ENCODE measurements at regions not wholly inside any gene's neighbourhood (a gene's known extent, or its start where the extent isn't known, plus 50 kb on each side); places are given as distances from the start of the nearest gene placed in this dataset.

DNA sequence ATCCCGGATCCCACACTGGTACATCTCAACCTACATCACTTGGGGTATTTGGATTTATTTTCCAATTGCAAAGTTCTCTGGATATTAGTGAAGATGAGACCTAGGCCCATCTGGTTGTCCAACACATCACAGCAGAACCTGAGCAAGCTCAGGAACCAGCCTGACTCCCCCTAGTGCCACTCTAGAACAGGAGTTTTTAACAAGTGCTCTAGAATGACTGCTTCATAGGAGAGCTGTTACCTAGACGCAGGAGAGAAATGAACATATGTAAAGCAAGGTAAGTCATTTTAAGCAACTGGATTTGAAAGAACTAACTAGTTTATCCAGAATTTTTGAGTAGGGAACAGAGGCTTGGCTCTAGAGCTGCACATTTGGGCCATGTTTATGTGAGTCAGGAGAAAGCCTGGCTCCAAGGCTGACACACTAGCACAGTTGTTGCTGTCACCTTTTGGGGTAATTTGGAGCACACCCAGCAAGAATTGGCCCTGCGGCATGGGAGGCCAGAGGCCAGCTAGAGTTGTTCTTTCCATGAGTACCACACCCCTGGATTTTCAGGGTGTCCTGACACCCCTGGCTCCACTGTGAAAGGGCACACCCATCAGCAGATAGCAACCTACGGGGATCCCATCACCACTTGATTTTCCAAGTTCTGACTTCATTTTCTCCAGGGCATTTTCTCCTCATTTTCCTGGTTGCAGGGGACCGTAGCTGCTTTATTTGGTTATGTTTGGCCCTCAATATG is 110.9 kb upstream of the LPAR1 start:
- no peaks in the 10 kb centered on the region for H3K4me1 Mint-ChIP-seq
- no peak for ATAC-seq (ENCODE audit: low read depth)
- H3K4me3 Mint-ChIP-seq, result no peak overlapping the region
- DNase-seq, result no peak
- H3K9me3 Mint-ChIP-seq, result no peaks in the 10 kb centered on the region
- H3K27ac Mint-ChIP-seq, result no peak overlapping the region
- POLR2A ChIA-PET, result no interaction called here
- H3K27me3 Mint-ChIP-seq, result no peaks in the 10 kb centered on the region
- H3K36me3 Mint-ChIP-seq, result no peaks in the 10 kb centered on the region

DNA sequence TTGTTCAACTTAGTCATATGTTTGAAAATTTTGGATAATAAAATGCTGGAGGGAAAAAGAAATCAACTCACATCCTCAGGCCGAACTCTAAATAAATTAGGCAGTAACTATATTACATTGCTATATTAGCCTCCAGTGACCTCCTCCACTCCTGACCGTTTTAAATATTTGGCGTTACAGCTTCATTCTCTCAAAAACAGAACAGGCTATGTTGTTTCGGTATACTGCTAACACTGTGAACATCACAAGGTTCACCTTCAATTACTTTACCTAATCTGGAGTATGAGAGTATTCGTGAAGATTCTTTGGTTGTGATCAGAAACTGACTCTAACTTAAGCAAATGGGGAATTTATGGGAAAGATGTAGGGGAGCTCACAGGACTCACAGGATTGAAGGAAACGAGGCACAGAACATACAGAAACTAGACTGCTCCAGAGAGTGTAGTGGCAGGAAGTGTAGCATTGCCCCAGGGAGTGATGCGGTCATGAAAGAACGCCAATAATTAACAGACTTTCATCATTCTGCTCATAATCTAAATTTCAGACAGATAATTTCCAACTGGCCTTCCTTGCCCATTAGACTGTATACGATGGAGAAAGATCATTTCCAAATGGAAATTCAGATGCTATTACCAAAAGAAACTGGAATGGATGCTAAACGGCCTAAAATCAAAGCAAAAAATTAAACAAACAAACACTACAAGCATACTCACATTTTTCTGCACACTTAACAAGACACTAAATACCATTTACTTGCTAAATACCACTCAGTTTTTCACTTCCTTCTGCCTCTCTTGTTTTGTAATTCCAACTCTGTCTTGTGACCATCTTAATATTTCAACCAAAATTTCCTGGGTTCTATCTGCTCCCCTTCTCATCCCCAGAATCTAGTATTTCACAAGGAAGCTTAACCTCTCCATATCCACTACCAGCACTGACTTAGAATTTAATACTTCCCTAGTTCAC is 110.1 kb upstream of the LPAR1 start:
- Mint-ChIP-seq H3K36me3 (no peaks in the 10 kb centered on the region), H3K27ac (no peak overlapping the region), H3K4me1 (no peaks in the 10 kb centered on the region), H3K9me3 (no peaks in the 10 kb centered on the region), H3K4me3 (no peak overlapping the region), H3K27me3 (no peaks in the 10 kb centered on the region)
- POLR2A ChIA-PET, result no interaction called here
- no peak for ATAC-seq (ENCODE audit: low read depth)
- DNase-seq, result no peak

DNA sequence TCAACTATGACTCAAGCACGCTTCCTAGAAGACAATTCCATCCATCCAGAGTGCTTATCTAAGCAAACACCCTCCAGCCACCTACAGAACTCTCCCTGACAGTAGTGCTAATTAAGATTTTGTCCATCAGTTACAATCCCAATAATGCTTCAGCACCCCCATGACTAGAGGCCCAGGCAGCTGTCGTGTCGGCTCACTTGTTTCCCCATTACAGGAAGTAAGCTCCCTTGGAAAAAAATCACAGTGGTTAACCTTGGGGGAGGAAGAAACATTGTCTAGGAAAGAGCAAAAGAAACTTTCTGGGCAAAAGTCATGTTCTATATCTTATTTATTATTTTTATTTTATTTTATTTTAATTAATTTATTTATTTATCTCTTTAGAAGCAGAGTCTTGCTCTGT is 108.8 kb upstream of the LPAR1 start:
- Mint-ChIP-seq H3K27ac (no peak overlapping the region), H3K36me3 (no peaks in the 10 kb centered on the region), H3K9me3 (no peaks in the 10 kb centered on the region), H3K27me3 (no peaks in the 10 kb centered on the region), H3K4me1 (no peaks in the 10 kb centered on the region), H3K4me3 (no peak overlapping the region)
- no peak for ATAC-seq (ENCODE audit: low read depth)
- no peak for DNase-seq
- POLR2A ChIA-PET, result no interaction called here

DNA sequence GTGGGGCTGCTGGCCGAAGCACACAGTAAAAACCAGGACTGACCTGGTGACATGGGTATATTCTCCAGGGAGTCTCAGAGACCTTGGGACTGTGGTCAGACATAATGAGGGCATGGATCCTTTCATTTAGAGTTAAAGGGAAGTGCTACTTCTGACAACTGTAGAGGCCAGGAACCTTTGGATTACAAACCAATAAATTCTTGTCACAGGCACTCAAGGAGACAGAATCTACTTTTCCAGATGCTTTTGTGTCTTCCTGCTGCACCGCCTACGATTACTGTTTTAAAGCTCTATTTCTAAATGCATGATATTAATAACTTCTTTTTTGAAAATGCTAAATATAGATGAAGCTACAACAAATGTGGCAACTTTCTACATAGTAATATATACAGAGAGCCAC is 106.5 kb upstream of the LPAR1 start:
- ATAC-seq (ENCODE audit: low read depth) (no peak), DNase-seq (no peak)
- H3K27me3 Mint-ChIP-seq, result no peaks in the 10 kb centered on the region
- H3K9me3 Mint-ChIP-seq, result no peaks in the 10 kb centered on the region
- no peak overlapping the region for H3K27ac Mint-ChIP-seq
- no peaks in the 10 kb centered on the region for H3K4me1 Mint-ChIP-seq
- H3K4me3 Mint-ChIP-seq, result no peak overlapping the region
- POLR2A ChIA-PET, result no interaction called here
- no peaks in the 10 kb centered on the region for H3K36me3 Mint-ChIP-seq

DNA sequence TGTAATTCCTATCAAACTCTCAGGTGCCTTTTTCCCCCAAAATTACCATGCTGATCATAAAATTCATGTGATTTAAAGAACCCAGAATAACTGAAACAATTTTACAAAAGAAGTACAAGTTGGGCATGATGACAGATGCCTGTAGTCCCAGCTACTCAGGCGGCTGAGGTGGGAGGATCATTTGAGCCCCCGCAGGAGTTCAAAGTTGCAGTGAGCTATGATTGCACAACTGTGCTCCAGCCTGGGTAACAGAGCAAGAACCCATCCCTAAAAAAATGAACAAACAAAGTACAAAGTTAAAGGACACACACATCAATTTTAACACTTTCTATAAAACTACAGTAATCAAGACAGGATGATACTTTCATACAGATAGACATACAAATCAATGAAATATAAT is 97.9 kb upstream of the LPAR1 start:
- H3K9me3 Mint-ChIP-seq, result peaks cover 7% of the 10 kb centered on the region
- H3K4me3 Mint-ChIP-seq, result no peak overlapping the region
- no peaks in the 10 kb centered on the region for H3K4me1 Mint-ChIP-seq
- H3K36me3 Mint-ChIP-seq, result no peaks in the 10 kb centered on the region
- no peak for DNase-seq
- no peaks in the 10 kb centered on the region for H3K27me3 Mint-ChIP-seq
- no peak overlapping the region for H3K27ac Mint-ChIP-seq
- POLR2A ChIA-PET, result no interaction called here
- ATAC-seq (ENCODE audit: low read depth), result no peak

DNA sequence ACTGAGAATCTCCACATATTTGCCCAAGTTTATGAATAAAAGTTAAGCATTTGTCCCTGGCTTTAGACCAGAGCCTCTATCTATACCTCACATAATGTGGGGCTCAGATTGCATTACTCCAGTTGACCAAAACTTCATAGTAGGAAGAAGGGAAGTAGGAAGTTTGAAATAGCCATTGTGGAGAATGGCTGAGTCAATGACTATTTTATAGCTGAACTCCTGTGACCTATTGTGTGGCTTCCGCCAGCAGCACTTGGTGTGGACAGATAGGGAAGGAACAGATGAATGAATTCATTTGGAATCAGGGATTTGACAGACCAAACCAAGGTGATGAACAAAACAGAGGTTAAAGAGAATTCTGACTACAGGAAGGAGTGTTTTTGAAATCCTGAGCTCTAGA is 92.9 kb upstream of the LPAR1 start:
- Mint-ChIP-seq H3K9me3 (peaks cover 12% of the 10 kb centered on the region), H3K27me3 (no peaks in the 10 kb centered on the region), H3K4me3 (no peak overlapping the region), H3K36me3 (no peaks in the 10 kb centered on the region), H3K27ac (no peak overlapping the region), H3K4me1 (no peaks in the 10 kb centered on the region)
- ATAC-seq (ENCODE audit: low read depth), result no peak
- no peak for DNase-seq
- POLR2A ChIA-PET, result no interaction called here

DNA sequence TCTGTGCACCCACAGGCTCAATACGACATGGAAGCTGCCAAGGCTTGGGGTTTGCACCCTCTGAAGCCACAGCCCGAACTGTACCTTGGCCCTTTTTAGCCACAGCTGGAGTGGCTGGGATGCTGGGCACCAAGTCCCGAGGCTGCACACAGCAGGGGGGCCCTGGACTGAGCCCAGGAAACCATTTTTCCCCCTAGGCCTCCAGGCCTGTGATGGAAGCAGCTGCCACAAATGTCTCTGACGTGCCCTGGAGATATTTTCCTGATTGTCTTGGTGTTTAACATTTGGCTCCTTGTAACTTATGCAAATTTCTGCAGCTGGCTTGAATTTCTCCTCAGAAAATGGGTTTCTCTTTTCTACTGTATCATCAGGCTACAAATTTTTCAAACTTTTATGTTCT is 82.3 kb upstream of the LPAR1 start:
- no peak overlapping the region for H3K27ac Mint-ChIP-seq
- H3K4me1 Mint-ChIP-seq, result no peaks in the 10 kb centered on the region
- H3K36me3 Mint-ChIP-seq, result no peaks in the 10 kb centered on the region
- peaks cover 5% of the 10 kb centered on the region for H3K9me3 Mint-ChIP-seq
- no peak for DNase-seq
- no peaks in the 10 kb centered on the region for H3K27me3 Mint-ChIP-seq
- POLR2A ChIA-PET, result no interaction called here
- H3K4me3 Mint-ChIP-seq, result no peak overlapping the region
- ATAC-seq (ENCODE audit: low read depth), result no peak

DNA sequence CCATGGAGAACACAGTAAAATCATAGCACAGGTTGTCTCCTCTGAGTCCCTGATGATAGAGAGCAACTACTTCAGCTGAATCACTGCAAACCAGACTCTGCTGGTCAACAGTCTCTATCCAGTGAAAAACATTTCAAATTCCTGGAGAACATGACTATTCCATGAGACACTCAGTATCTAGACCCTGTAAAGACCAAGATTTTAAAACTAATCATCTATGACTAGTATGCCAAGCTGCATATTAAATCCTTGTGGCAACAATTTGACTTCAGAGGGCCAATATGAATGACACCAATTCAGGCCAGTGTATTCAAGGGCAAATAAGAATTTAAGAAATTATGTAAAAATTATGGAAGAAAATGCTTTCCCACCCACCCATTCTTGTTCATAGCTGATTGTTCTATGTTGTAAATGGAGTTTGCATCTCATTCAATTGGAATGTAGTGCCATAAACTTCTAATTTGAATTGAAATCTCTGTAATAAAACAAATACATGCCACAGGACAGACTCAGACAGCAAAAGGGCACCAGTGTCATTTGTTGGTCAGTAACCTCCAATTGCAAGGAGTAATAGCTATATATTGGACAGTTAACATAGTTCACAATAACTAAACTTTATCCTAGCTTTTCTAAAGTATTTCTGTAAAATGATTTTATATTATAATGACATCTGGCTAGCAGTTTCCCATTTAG is 80.1 kb upstream of the LPAR1 start:
- no peak overlapping the region for H3K4me3 Mint-ChIP-seq
- DNase-seq (no peak), ATAC-seq (ENCODE audit: low read depth) (no peak)
- no peaks in the 10 kb centered on the region for H3K4me1 Mint-ChIP-seq
- no peak overlapping the region for H3K27ac Mint-ChIP-seq
- peaks cover 1% of the 10 kb centered on the region for H3K9me3 Mint-ChIP-seq
- H3K27me3 Mint-ChIP-seq, result no peaks in the 10 kb centered on the region
- POLR2A ChIA-PET, result no interaction called here
- no peaks in the 10 kb centered on the region for H3K36me3 Mint-ChIP-seq

DNA sequence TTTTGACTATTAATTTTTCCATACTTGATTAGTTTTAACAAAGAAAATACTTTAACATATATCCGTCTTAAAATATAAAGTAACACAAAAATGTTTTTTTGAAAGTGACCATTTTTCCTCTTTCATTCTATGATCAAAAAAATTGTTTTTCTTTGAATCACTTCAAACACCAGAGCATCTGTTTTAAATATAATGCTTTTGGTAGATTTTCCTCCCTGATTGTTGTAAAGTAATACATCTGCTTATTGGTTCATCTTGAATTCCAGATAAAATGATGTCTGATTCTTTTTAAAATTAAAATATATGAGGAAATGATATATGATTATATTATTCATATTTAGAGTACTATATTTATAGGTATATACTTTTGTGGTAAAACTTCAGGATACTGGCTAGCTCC is 76.2 kb upstream of the LPAR1 start:
- no peaks in the 10 kb centered on the region for H3K4me1 Mint-ChIP-seq
- POLR2A ChIA-PET, result no interaction called here
- DNase-seq (no peak), ATAC-seq (ENCODE audit: low read depth) (no peak)
- H3K36me3 Mint-ChIP-seq, result no peaks in the 10 kb centered on the region
- H3K27me3 Mint-ChIP-seq, result no peaks in the 10 kb centered on the region
- H3K9me3 Mint-ChIP-seq, result peaks cover 1% of the 10 kb centered on the region
- no peak overlapping the region for H3K27ac Mint-ChIP-seq
- no peak overlapping the region for H3K4me3 Mint-ChIP-seq

DNA sequence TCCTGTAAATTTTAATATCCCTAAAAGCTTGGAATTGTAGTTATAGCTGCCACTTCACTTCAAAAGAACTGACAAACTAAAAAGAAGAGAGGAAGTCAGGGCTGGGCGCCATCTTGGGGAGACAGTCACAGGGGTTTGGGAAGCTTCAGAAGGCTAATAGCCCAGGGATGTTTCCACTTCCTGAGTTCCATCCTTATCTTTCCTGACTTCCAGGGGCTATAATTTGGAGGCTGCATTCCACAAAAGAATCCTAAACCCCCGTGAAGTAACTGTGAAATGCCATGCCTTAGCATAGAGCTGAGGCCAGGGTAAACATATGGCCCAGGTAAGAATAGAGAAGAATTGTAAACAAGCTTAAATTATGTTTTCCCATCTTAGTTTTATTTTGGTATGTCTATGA is 75.4 kb upstream of the LPAR1 start:
- H3K27ac Mint-ChIP-seq, result no peak overlapping the region
- no peak for DNase-seq
- no peak overlapping the region for H3K4me3 Mint-ChIP-seq
- no peaks in the 10 kb centered on the region for H3K4me1 Mint-ChIP-seq
- H3K36me3 Mint-ChIP-seq, result no peaks in the 10 kb centered on the region
- H3K9me3 Mint-ChIP-seq, result peaks cover 1% of the 10 kb centered on the region
- POLR2A ChIA-PET, result no interaction called here
- no peaks in the 10 kb centered on the region for H3K27me3 Mint-ChIP-seq
- ATAC-seq (ENCODE audit: low read depth), result no peak

DNA sequence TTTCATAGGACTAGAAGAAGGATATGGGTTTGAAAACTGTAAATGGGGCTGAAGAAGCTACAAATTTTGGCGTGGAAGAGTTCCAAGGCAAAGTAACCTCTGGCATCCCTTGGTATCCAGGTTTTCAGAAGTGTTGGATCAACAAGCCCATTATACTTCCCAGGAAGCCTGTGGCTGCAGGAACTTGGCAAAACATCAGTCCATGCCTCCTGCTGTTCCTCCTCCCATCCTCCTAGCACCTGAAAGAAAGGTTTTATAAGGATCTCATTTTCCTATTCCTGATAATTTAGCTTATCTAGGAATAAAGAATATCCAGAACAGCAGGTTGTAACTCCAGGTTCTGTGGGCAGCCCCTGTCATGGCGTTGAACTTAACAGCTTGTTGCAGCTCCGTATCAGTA is 72.5 kb upstream of the LPAR1 start:
- Mint-ChIP-seq H3K36me3 (no peaks in the 10 kb centered on the region), H3K9me3 (no peaks in the 10 kb centered on the region), H3K4me3 (no peak overlapping the region), H3K27ac (no peak overlapping the region), H3K4me1 (no peaks in the 10 kb centered on the region), H3K27me3 (no peaks in the 10 kb centered on the region)
- POLR2A ChIA-PET, result no interaction called here
- ATAC-seq (ENCODE audit: low read depth) (no peak), DNase-seq (no peak)

DNA sequence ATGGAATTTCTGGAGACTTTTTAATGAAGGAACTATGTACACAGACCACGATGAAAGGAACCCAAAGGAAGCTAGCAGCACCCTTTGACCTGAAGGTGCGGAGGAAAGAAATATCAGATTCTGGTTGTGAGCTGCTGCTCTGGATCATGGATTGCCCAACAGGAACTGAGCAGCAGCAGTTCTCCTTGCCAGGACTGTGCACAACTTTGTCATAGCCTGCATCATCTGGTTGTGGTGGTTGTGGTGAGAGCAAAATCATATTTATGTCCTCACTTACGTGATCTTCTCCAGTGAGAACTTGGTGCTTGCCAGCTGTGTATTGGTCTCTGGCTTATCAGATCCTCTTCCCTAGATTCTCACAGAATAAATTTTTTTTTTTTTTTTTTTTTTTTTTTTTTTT is 70.7 kb upstream of the LPAR1 start:
- Mint-ChIP-seq H3K4me3 (no peak overlapping the region), H3K36me3 (no peaks in the 10 kb centered on the region), H3K27me3 (no peaks in the 10 kb centered on the region), H3K9me3 (no peaks in the 10 kb centered on the region), H3K4me1 (no peaks in the 10 kb centered on the region), H3K27ac (no peak overlapping the region)
- ATAC-seq (ENCODE audit: low read depth) (no peak), DNase-seq (no peak)
- POLR2A ChIA-PET, result no interaction called here

DNA sequence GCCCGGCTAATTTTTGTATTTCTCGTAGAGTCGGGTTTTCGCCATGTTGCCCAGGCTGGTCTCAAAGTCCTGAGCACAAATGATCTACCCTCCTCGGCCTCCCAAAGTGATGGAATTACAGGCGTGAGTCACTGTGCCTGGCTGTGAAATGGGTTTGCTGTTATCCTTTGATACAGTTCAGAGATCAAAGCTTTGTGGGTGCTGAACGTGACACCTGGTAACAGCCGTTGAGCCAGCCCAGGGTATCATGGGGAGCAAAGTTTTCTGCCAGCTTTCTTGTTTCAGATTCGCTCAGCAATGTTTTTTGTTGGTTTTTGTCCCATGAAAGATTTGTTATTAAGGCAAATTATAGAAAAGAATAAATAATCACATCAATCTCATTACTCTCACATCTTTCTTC is 68.9 kb upstream of the LPAR1 start:
- Mint-ChIP-seq H3K27ac (no peak overlapping the region), H3K4me3 (no peak overlapping the region), H3K4me1 (no peaks in the 10 kb centered on the region), H3K27me3 (no peaks in the 10 kb centered on the region), H3K9me3 (no peaks in the 10 kb centered on the region), H3K36me3 (no peaks in the 10 kb centered on the region)
- no peak for DNase-seq
- POLR2A ChIA-PET, result no interaction called here
- no peak for ATAC-seq (ENCODE audit: low read depth)

DNA sequence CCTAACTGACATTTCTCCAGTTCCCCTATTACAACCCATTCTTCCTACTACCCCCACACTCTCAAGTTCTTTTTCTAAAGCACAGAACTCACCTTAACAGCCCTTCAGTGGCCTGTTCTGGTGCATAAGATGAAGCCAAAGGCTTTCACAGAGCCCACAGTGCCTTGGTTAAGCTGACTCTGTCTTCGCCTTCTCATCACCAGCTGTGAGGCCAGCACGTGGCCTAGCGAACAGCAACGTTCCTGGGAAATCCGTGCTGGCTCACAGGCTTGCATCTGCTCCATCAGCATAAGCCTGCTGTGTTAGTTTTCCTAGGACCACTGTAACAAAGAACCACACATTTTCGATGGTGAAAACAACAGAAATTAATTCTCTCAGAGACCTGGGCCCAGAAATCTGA is 67.9 kb upstream of the LPAR1 start:
- H3K9me3 Mint-ChIP-seq, result no peaks in the 10 kb centered on the region
- POLR2A ChIA-PET, result no interaction called here
- H3K27ac Mint-ChIP-seq, result no peak overlapping the region
- no peaks in the 10 kb centered on the region for H3K4me1 Mint-ChIP-seq
- no peaks in the 10 kb centered on the region for H3K36me3 Mint-ChIP-seq
- H3K27me3 Mint-ChIP-seq, result no peaks in the 10 kb centered on the region
- no peak overlapping the region for H3K4me3 Mint-ChIP-seq
- no peak for DNase-seq
- ATAC-seq (ENCODE audit: low read depth), result no peak

Data from activated naive CD8-positive, alpha-beta T cell treated with anti-CD3 and anti-CD28 coated beads, Interleukin-2, amount 10 ng/mL, durations not matched to agents 7 days and 5 days (primary cell).